ENCODE measurements at regions not wholly inside any gene's neighbourhood (a gene's known extent, or its start where the extent isn't known, plus 50 kb on each side); places are given as distances from the start of the nearest gene placed in this dataset.

GRCh38 chr9:28203036-28203435 lies 629.8 kb upstream of the C9orf72 start:
- no peak overlapping the region for H3K27ac Mint-ChIP-seq
- no peak overlapping the region for H3K4me3 Mint-ChIP-seq
- DNase-seq (ENCODE audit: low spot score) (no peak), ATAC-seq (no peak)
- peaks cover 10% of the 10 kb centered on the region for H3K36me3 Mint-ChIP-seq
- H3K9me3 Mint-ChIP-seq, result peaks cover 16% of the 10 kb centered on the region
- H3K27me3 Mint-ChIP-seq, result no peaks in the 10 kb centered on the region
- no peaks in the 10 kb centered on the region for H3K4me1 Mint-ChIP-seq (ENCODE audit: low read depth in 2 of 2)

GRCh38 chr9:28206280-28206679 lies 633.0 kb upstream of the C9orf72 start:
- peaks cover 21% of the 10 kb centered on the region for H3K9me3 Mint-ChIP-seq
- ATAC-seq, result no peak
- H3K27ac Mint-ChIP-seq, result no peak overlapping the region
- H3K4me1 Mint-ChIP-seq (ENCODE audit: low read depth in 2 of 2), result no peaks in the 10 kb centered on the region
- H3K27me3 Mint-ChIP-seq, result no peaks in the 10 kb centered on the region
- DNase-seq (ENCODE audit: low spot score), result no peak
- H3K4me3 Mint-ChIP-seq, result no peak overlapping the region
- H3K36me3 Mint-ChIP-seq, result peaks cover 10% of the 10 kb centered on the region

DNA sequence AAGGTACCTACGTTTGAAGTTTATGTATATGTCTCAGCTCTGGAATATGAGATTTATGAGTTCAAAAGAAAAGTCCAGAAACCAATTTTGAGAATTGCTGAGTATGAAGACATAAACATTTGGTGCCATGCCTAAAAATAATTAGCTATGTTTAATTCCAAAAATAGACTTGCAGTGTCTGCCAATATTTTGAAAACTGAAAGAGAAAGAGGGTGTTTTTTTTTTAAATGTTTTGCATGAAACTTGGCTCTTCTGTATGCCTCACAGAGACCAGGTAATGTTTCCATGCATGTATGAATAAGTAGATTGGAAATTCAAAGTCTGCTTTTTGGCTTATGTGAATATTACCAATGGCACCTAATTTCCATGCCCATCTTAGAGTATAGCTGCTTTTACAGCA lies 634.4 kb upstream of the C9orf72 start:
- H3K9me3 Mint-ChIP-seq, result peaks cover 18% of the 10 kb centered on the region
- DNase-seq (ENCODE audit: low spot score), result no peak

DNA sequence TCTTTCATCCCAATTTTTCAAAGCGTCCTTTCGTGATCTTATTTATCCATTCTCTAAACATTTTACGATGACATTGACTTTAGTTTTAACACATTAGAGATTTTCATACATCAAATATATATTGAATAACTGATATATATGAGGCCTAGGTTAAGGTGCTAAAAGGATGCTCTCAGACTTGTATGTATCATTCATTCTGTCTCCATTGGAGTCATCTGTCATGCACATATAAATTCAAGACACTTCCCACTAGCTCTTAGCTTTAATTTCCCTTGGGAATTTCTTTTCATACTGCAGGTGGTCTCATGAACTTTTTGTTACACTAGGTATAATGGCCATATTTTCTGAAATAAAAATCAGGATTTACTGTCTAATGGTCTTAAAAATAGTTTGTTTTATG lies 635.8 kb upstream of the C9orf72 start:
- Mint-ChIP-seq H3K27ac (no peak overlapping the region), H3K36me3 (peaks cover 6% of the 10 kb centered on the region), H3K9me3 (peaks cover 18% of the 10 kb centered on the region), H3K4me1 (ENCODE audit: low read depth in 2 of 2) (no peaks in the 10 kb centered on the region), H3K4me3 (no peak overlapping the region), H3K27me3 (no peaks in the 10 kb centered on the region)
- ATAC-seq, result no peak
- no peak for DNase-seq (ENCODE audit: low spot score)

More for the DNA sequence above, 634.4 kb upstream of the C9orf72 start:
- no peak for ATAC-seq
- H3K27me3 Mint-ChIP-seq, result no peaks in the 10 kb centered on the region
- H3K27ac Mint-ChIP-seq, result no peak overlapping the region
- H3K4me3 Mint-ChIP-seq, result no peak overlapping the region
- no peaks in the 10 kb centered on the region for H3K4me1 Mint-ChIP-seq (ENCODE audit: low read depth in 2 of 2)
- peaks cover 6% of the 10 kb centered on the region for H3K36me3 Mint-ChIP-seq

GRCh38 chr9:28212979-28213378 lies 639.7 kb upstream of the C9orf72 start:
- Mint-ChIP-seq H3K27me3 (no peaks in the 10 kb centered on the region), H3K4me3 (no peak overlapping the region), H3K4me1 (ENCODE audit: low read depth in 2 of 2) (no peaks in the 10 kb centered on the region), H3K27ac (no peak overlapping the region), H3K9me3 (peaks cover 8% of the 10 kb centered on the region), H3K36me3 (no peaks in the 10 kb centered on the region)
- no peak for ATAC-seq
- no peak for DNase-seq (ENCODE audit: low spot score)

GRCh38 chr9:28215536-28216299 lies 642.4 kb upstream of the C9orf72 start:
- ATAC-seq, result no peak
- DNase-seq (ENCODE audit: low spot score), result no peak
- Mint-ChIP-seq H3K9me3 (peaks cover 4% of the 10 kb centered on the region), H3K4me3 (no peak overlapping the region), H3K4me1 (ENCODE audit: low read depth in 2 of 2) (no peaks in the 10 kb centered on the region), H3K27ac (no peak overlapping the region), H3K36me3 (no peaks in the 10 kb centered on the region), H3K27me3 (no peaks in the 10 kb centered on the region)

DNA sequence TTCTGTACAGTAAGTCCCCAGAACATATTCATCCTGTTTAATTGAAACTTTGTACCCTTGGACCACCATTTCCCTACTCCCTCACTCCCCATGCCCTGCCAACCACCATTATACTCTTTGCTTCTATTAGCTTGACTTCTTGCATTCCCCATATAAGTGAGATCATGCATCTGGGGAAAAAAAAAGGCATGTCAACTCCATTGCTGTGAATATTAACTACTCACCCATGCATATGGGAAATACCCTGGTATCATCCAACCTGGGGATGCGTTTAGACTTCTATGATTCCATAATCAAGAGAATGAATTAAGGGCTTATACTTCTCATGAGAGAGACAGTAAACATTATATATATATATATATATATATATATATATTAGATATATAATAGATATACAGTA lies 659.4 kb upstream of the C9orf72 start:
- H3K27ac Mint-ChIP-seq, result no peak overlapping the region
- H3K4me3 Mint-ChIP-seq, result no peak overlapping the region
- H3K4me1 Mint-ChIP-seq (ENCODE audit: low read depth in 2 of 2), result no peaks in the 10 kb centered on the region
- H3K36me3 Mint-ChIP-seq, result peaks cover 6% of the 10 kb centered on the region
- H3K9me3 Mint-ChIP-seq, result peaks cover 8% of the 10 kb centered on the region
- H3K27me3 Mint-ChIP-seq, result no peaks in the 10 kb centered on the region
- ATAC-seq (no peak), DNase-seq (ENCODE audit: low spot score) (no peak)

DNA sequence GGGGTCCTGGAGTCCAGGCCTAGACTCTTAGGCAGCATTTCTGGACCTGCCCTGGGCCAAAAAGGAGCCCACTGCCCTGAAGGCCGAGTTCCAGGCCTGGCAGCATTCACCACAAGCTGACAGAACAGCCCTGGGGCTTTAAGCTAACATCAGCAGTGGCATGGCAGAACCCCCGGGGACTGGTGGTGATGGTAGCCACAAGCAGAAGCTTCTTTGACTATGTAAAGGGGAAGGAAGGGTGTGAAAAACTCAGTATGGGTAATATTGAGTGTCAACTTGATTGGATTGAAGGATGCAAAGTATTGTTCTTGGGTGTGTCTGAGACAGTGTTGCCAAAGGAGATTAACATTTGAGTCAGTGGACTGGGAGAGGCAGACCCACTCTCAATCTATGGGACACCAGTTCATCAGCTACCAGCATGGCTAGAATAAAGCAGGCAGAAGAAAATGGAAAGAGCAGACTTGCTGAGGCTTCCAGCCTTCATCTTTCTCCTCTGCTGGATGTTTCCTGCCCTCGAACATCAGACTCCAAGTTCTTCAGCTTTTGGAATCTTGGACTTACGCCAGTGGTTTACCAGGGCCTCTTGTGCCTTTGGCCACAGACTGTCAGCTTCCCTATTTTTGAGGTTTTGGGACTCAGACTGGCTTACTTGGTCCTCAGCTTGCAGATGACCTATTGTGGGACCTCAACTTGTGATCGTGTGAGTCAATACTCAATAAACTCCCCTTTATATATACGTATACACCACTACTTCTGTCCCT lies 661.0 kb upstream of the C9orf72 start:
- Mint-ChIP-seq H3K4me3 (no peak overlapping the region), H3K36me3 (peaks cover 14% of the 10 kb centered on the region), H3K9me3 (peaks cover 15% of the 10 kb centered on the region), H3K4me1 (ENCODE audit: low read depth in 2 of 2) (no peaks in the 10 kb centered on the region), H3K27me3 (no peaks in the 10 kb centered on the region), H3K27ac (no peak overlapping the region)
- ATAC-seq (no peak), DNase-seq (ENCODE audit: low spot score) (no peak)

- H3K27me3 Mint-ChIP-seq, result no peaks in the 10 kb centered on the region
- ATAC-seq, result no peak
- H3K36me3 Mint-ChIP-seq, result peaks cover 14% of the 10 kb centered on the region
- peaks cover 15% of the 10 kb centered on the region for H3K9me3 Mint-ChIP-seq
- no peak overlapping the region for H3K27ac Mint-ChIP-seq
- no peaks in the 10 kb centered on the region for H3K4me1 Mint-ChIP-seq (ENCODE audit: low read depth in 2 of 2)
- no peak for DNase-seq (ENCODE audit: low spot score)
- no peak overlapping the region for H3K4me3 Mint-ChIP-seq
Measured at GRCh38 chr9:28234894-28235277, 661.6 kb upstream of the C9orf72 start.

DNA sequence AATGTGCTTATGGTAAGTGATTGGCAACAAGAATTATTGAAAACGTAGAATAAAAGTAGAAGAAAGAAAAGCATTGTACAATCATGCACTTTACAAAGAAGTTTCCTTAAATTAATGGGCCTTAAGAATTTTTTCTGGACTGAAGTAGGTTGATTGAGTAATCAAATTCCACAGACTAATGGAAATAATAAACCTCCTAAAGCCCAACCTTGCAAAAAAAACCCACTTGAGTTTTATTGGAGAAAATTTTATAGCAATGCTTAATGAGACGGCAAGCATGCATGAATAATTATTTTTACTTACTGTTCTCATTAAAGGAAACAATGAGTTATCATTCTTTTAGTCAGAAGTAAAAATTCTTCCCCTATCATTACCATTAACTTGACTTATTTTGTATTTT lies 676.1 kb upstream of the C9orf72 start:
- Mint-ChIP-seq H3K36me3 (peaks cover 4% of the 10 kb centered on the region), H3K4me3 (no peak overlapping the region), H3K27me3 (no peaks in the 10 kb centered on the region), H3K9me3 (peaks cover 16% of the 10 kb centered on the region), H3K4me1 (ENCODE audit: low read depth in 2 of 2) (no peaks in the 10 kb centered on the region), H3K27ac (no peak overlapping the region)
- DNase-seq (ENCODE audit: low spot score), result no peak
- ATAC-seq, result no peak

DNA sequence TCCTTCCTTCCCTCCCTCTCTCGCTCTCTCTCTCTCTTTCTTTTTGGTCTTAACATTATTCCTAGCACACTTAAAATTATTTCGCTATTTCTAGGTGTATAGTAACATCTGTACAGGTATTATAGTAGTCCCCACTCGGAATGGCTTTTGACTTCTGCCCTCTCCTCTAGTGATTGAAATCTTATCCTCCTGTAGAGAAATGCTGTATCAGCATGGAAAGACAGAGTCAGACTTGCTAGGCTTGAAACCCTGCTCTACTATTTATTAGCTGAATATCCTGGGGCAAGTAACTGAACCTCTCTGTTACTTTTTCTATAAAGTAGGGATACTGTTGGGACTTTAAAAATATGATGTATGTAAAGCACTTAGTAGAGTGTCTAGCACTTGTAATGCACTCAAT lies 681.9 kb upstream of the C9orf72 start:
- H3K27ac Mint-ChIP-seq, result no peak overlapping the region
- peaks cover 14% of the 10 kb centered on the region for H3K9me3 Mint-ChIP-seq
- H3K27me3 Mint-ChIP-seq, result no peaks in the 10 kb centered on the region
- peaks cover 5% of the 10 kb centered on the region for H3K36me3 Mint-ChIP-seq
- ATAC-seq (no peak), DNase-seq (ENCODE audit: low spot score) (no peak)
- no peak overlapping the region for H3K4me3 Mint-ChIP-seq
- H3K4me1 Mint-ChIP-seq (ENCODE audit: low read depth in 2 of 2), result no peaks in the 10 kb centered on the region

GRCh38 chr9:28260330-28260729 lies 687.0 kb upstream of the C9orf72 start:
- Mint-ChIP-seq H3K4me3 (no peak overlapping the region), H3K27me3 (no peaks in the 10 kb centered on the region), H3K9me3 (peaks cover 11% of the 10 kb centered on the region), H3K27ac (no peak overlapping the region), H3K36me3 (peaks cover 5% of the 10 kb centered on the region), H3K4me1 (ENCODE audit: low read depth in 2 of 2) (no peaks in the 10 kb centered on the region)
- DNase-seq (ENCODE audit: low spot score) (no peak), ATAC-seq (no peak)

DNA sequence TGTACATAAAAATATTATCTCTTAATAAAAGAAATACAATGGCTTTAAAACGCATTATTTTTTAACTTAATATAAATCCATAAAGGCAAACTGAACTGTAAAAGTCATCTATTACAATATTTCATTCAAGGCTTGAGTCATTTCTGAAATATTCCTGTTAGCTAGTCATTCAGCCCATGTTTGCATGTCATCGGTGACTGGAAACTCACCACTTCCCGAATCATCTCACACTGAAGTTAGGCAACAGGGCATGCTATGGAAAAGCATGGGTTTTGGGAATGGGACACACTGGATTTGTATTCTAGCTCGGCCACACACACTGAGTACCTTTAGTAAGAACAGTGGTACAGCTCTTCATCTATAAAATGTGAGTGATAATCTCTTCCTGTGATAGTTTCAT lies 691.1 kb upstream of the C9orf72 start:
- Mint-ChIP-seq H3K4me3 (no peak overlapping the region), H3K36me3 (peaks cover 2% of the 10 kb centered on the region), H3K27me3 (no peaks in the 10 kb centered on the region), H3K4me1 (ENCODE audit: low read depth in 2 of 2) (no peaks in the 10 kb centered on the region), H3K27ac (no peak overlapping the region), H3K9me3 (peaks cover 12% of the 10 kb centered on the region)
- DNase-seq (ENCODE audit: low spot score) (no peak), ATAC-seq (no peak)

DNA sequence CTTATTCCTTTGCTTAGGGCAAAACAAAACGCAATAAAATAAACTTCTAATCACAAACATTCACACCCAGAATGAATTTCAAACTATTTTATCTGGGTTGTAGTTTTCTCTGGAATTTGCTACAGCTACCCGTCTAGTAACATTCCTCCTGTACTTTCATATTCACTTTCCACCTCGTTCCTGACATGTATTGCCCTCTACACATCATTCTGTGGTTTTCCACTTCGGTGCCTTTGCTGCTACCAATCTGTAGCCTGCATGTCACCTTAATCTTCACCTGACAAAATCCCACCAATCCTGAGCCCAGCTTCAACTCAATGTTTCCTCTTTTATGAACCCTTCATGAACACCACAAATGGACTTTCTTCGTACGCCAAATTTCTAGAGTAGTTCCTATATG lies 694.1 kb upstream of the C9orf72 start:
- H3K4me3 Mint-ChIP-seq, result no peak overlapping the region
- no peak overlapping the region for H3K27ac Mint-ChIP-seq
- no peak for ATAC-seq
- H3K27me3 Mint-ChIP-seq, result no peaks in the 10 kb centered on the region
- no peak for DNase-seq (ENCODE audit: low spot score)
- H3K4me1 Mint-ChIP-seq (ENCODE audit: low read depth in 2 of 2), result no peaks in the 10 kb centered on the region
- H3K36me3 Mint-ChIP-seq, result no peaks in the 10 kb centered on the region
- peaks cover 19% of the 10 kb centered on the region for H3K9me3 Mint-ChIP-seq

All from natural killer cell treated with Interleukin-12 subunit alpha and Interleukin-12 subunit beta and Interleukin-15 and Interleukin-18, amount 100 ng/mL, for 72 hours (primary cell).